Liver (tissue), 3 donors: ENCODE measurements at regions not wholly inside any gene's neighbourhood (a gene's known extent, or its start where the extent isn't known, plus 50 kb on each side); places are given as distances from the start of the nearest gene placed in this dataset.

Experiments used
- ATF3 ChIP-seq: IDR thresholded peaks from 2 replicates; pipeline ENCODE4 v1.6.1; 2016; ENCODE audit warnings: antibody characterized with exemption
- CTCF ChIP-seq: fragments of 150-350 bp; IDR thresholded peaks from 2 replicates; pipeline ENCODE4 v1.5.1; 2017; ENCODE audit warnings: improper control_type of control experiment, low read depth, low read length; ENCODE audit not compliant: missing input control
- EGR1 ChIP-seq, 2 donors: IDR thresholded peaks; 2 replicates each; pipeline ENCODE4 v1.6.1; 2016 to 2018; ENCODE audit warnings: antibody characterized with exemption in 2 of 2, low read depth in 2 of 2
- FOXA2 ChIP-seq: IDR thresholded peaks from 2 replicates; pipeline ENCODE4 v1.6.1; 2016; ENCODE audit warnings: antibody characterized with exemption
- HNF4A ChIP-seq, 2 donors: conservative IDR thresholded peaks; 2 replicates each; pipeline ENCODE4 v1.6.1; 2016; ENCODE audit warnings: antibody characterized with exemption in 2 of 2, mild to moderate bottlenecking in 2 of 2
- JUND ChIP-seq, 2 donors: IDR thresholded peaks; 2 replicates each; pipeline ENCODE4 v1.6.1; 2016; ENCODE audit warnings: antibody characterized with exemption in 2 of 2
- RAD21 ChIP-seq, 2 donors: IDR thresholded peaks; 2 replicates each; pipeline ENCODE4 v1.6.1; 2016; ENCODE audit warnings: antibody characterized with exemption in 2 of 2, mild to moderate bottlenecking in 2 of 2
- REST ChIP-seq: IDR thresholded peaks from 2 replicates; pipeline ENCODE4 v1.6.1; 2016; ENCODE audit warnings: antibody characterized with exemption, mild to moderate bottlenecking
- RXRA ChIP-seq, 2 donors: IDR thresholded peaks; 2 replicates each; pipeline ENCODE4 v1.6.1; 2017 to 2018; ENCODE audit warnings: antibody characterized with exemption in 2 of 2, mild to moderate bottlenecking in 1 of 2
- TAF1 ChIP-seq: conservative IDR thresholded peaks from 2 replicates; pipeline ENCODE4 v1.6.1; 2016; ENCODE audit warnings: antibody characterized with exemption, mild to moderate bottlenecking
- YY1 ChIP-seq: IDR thresholded peaks from 2 replicates; pipeline ENCODE4 v1.6.1; 2016; ENCODE audit warnings: antibody characterized with exemption, mild to moderate bottlenecking
- donor health status: healthy.
- donor health status: healthy.

- TF ChIP-seq CTCF = no peak
- no peak for TF ChIP-seq YY1
- TF ChIP-seq TAF1 = no peak
- no peak for TF ChIP-seq RXRA (IDR thresholded peaks at IDR 0.05)
- TF ChIP-seq JUND (IDR thresholded peaks at IDR 0.05) = no peak
- no peak for TF ChIP-seq REST
- no peak for TF ChIP-seq RAD21 (IDR thresholded peaks at IDR 0.05)
- TF ChIP-seq HNF4A (conservative IDR thresholded peaks at IDR 0.05) = no peak
- no peak for TF ChIP-seq FOXA2
- TF ChIP-seq EGR1 (IDR thresholded peaks at IDR 0.05; ENCODE audit: low read depth in 2 of 2) = no peak
- TF ChIP-seq ATF3 = no peak
Observed at GRCh38 chr4:128410037-128410436, 122.4 kb upstream of the PGRMC2 start.
